Activated naive CD8-positive, alpha-beta T cell treated with anti-CD3 and anti-CD28 coated beads for 36 hours (primary cell): ENCODE measurements at regions not wholly inside any gene's neighbourhood (a gene's known extent, or its start where the extent isn't known, plus 50 kb on each side); places are given as distances from the start of the nearest gene placed in this dataset.

Source experiments
- DNase-seq: peaks from one replicate; pipeline ENCODE4 v3.0.0; 2021
- H3K27ac Mint-ChIP-seq: one replicate; pipeline ENCODE4 v1.8.0; 2022; ENCODE audit warnings: mild to moderate bottlenecking, moderate library complexity, mixed read lengths
- H3K27me3 Mint-ChIP-seq: one replicate; pipeline ENCODE4 v1.8.0; 2022; ENCODE audit warnings: mild to moderate bottlenecking, mixed read lengths
- H3K36me3 Mint-ChIP-seq: one replicate; pipeline ENCODE4 v1.8.0; 2021; ENCODE audit warnings: mild to moderate bottlenecking, mixed read lengths
- H3K4me1 Mint-ChIP-seq: one replicate; pipeline ENCODE4 v1.8.0; 2021; ENCODE audit warnings: mixed read lengths
- H3K4me3 Mint-ChIP-seq: one replicate; pipeline ENCODE4 v1.8.0; 2022; ENCODE audit warnings: mild to moderate bottlenecking, moderate library complexity, mixed read lengths
- H3K9me3 Mint-ChIP-seq: one replicate; pipeline ENCODE4 v1.8.0; 2022; ENCODE audit warnings: mixed read lengths

DNA sequence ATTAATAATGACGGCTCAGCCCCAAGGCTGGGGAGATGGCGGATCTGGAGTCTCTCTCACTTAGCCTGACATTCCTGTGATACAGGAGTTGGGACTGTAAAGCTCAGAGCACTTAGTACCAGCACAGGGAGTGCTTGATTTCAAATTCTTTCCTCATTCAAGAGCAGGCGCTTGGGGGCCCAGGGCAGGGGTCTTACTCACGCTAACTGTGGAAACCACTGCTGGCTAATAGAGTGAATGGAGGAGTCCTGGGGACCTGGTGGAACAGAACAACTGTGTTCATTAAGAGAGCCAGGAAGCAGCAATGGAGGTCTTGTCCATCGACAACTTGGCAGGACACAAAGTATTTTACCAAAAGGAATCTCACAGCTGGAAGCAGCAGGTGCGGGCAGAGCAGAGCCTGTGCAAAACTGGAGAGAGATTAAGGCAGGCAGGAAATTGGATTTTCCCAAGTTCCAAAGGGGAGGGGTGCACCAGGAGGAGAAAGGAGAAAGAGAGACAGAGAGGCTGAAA lies 358.9 kb downstream of the TNS1 start:
- Mint-ChIP-seq H3K4me3 (no peak overlapping the region), H3K27me3 (no peaks in the 10 kb centered on the region), H3K27ac (no peak overlapping the region), H3K9me3 (no peaks in the 10 kb centered on the region), H3K4me1 (no peaks in the 10 kb centered on the region), H3K36me3 (no peaks in the 10 kb centered on the region)
- no peak for DNase-seq

DNA sequence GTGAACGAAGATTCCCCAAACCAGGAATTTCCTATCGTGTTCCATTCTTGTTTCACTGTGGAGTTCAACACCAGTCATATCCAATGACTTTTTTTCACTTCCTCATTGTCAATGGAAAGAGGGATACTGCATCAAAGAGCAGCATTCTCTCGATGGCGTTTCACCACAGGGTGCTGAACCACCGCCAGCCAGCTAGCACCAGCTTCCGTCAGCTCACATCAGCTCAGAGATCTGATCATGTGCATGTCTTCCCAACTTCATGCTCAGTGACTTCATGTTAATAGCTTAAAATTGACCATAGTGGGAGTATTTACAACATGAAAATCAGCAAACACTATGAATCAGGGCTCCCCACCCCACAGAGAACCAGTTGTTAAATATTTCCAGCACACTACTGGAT lies 359.9 kb downstream of the TNS1 start:
- H3K4me3 Mint-ChIP-seq, result no peak overlapping the region
- H3K27ac Mint-ChIP-seq, result no peak overlapping the region

DNA sequence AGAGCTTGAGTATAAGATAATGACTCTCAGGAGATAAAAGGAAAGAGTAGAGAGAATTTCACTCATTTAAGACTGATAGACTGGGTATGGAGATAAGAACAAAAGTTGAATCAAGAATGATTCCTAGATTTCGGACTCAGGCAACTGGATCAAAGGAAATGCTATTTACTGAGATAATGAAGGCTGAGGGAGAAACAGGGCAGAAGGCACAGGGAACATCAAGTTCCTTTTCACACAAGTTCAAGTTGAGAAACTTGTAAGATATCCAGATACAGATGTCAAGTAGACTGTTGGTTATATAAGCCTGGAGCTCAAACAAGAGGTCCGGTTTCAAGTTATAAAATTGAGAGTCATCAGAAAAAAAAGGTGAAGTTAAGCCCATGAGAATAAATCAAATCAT lies 360.8 kb downstream of the TNS1 start:
- no peak for DNase-seq
- no peak overlapping the region for H3K4me3 Mint-ChIP-seq
- H3K27ac Mint-ChIP-seq, result no peak overlapping the region
- no peaks in the 10 kb centered on the region for H3K36me3 Mint-ChIP-seq
- no peaks in the 10 kb centered on the region for H3K4me1 Mint-ChIP-seq
- H3K27me3 Mint-ChIP-seq, result no peaks in the 10 kb centered on the region
- H3K9me3 Mint-ChIP-seq, result no peaks in the 10 kb centered on the region

More for the DNA sequence above, 359.9 kb downstream of the TNS1 start:
- H3K27me3 Mint-ChIP-seq, result no peaks in the 10 kb centered on the region
- DNase-seq, result no peak
- no peaks in the 10 kb centered on the region for H3K36me3 Mint-ChIP-seq
- no peaks in the 10 kb centered on the region for H3K4me1 Mint-ChIP-seq
- no peaks in the 10 kb centered on the region for H3K9me3 Mint-ChIP-seq

DNA sequence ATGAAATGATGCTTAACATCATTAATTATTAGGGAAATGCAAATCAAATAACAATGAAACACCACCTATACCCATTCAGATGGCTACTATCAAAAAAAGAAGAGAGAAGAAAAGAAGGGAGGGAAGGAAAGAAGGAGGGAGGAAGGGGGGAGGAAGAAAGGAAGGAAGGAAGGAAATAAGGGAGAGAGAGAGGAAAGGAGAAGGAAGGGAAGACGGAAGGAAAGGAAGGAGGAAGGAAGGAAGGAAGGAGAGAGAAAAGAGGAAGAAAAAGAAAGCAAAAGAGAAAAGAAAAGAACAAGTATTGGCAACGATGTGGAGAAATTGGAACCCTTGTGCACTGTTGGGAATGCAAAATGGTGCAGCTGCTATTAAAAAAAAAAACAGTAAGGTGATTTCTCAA lies 363.3 kb downstream of the TNS1 start:
- no peak for DNase-seq
- no peak overlapping the region for H3K27ac Mint-ChIP-seq
- no peaks in the 10 kb centered on the region for H3K9me3 Mint-ChIP-seq
- no peak overlapping the region for H3K4me3 Mint-ChIP-seq
- H3K36me3 Mint-ChIP-seq, result no peaks in the 10 kb centered on the region
- no peaks in the 10 kb centered on the region for H3K27me3 Mint-ChIP-seq
- no peaks in the 10 kb centered on the region for H3K4me1 Mint-ChIP-seq

DNA sequence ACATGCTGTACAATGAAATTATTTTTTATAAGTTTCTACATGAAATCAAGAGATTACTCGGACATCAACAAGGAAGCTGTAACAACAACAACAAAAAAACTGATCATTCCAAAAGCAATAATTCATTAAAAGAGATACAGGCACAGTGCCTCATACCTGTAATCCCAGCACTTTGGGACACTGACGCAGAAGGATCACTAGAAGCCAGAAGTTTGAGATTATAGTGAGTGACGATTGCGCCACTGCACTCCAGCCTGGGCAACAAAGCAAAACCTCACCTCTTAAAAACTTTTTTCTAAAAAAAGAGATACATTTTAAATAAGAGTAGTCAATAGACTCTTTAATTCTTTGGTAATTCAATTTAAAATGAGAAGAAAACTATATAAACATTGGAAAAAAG lies 364.3 kb downstream of the TNS1 start:
- no peak for DNase-seq
- Mint-ChIP-seq H3K4me1 (no peaks in the 10 kb centered on the region), H3K36me3 (no peaks in the 10 kb centered on the region), H3K27me3 (no peaks in the 10 kb centered on the region), H3K4me3 (no peak overlapping the region), H3K9me3 (no peaks in the 10 kb centered on the region), H3K27ac (no peak overlapping the region)

DNA sequence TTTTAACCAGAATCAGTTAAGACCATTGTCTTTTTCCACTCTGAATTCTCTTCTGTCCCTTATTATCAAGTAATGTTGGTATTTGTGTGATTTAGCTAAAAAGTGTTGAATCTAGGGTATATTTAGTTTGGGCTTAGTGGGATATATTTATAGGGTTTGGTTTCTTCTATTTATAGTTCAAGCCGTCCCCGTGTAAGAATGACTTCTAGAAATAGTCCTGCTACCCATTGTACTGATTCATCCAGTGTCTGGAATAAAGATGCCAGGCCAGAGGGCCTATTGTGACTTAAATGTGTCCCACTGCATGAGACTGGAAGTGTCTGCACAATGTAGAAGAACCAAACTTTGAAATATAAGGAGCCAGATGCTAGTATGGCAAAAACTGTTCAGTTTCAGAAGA lies 364.8 kb downstream of the TNS1 start:
- H3K4me3 Mint-ChIP-seq, result no peak overlapping the region
- H3K27me3 Mint-ChIP-seq, result no peaks in the 10 kb centered on the region
- no peak for DNase-seq
- H3K9me3 Mint-ChIP-seq, result no peaks in the 10 kb centered on the region
- H3K36me3 Mint-ChIP-seq, result no peaks in the 10 kb centered on the region
- no peaks in the 10 kb centered on the region for H3K4me1 Mint-ChIP-seq
- H3K27ac Mint-ChIP-seq, result no peak overlapping the region

DNA sequence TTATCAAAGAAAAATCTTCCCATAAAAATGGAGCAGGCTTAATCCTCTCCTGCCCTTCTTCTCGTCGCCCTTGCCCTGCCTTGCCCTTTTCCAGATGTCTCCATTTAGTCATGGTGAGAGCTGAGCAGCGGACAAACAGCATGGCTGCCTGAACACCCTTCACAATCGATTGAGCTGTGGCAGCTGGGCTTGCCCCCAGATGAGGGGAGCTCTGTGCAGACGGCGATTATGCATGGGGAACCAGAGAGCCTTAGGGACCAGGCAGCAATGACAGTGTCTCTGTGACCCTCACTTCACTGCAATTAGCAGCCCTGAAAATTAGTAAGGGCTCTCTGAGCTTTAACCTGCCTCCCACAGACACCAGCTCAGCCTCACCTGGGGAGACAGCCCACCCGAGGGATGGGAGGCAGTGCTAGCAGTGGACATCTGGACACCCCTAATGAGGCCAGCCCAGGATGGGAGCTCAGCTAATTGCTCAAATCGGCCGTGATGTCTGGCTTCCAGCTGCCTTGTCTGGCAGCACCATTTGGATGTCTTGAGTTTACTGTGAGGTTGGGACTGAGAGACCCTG lies 365.7 kb downstream of the TNS1 start:
- H3K36me3 Mint-ChIP-seq, result no peaks in the 10 kb centered on the region
- H3K27ac Mint-ChIP-seq, result no peak overlapping the region
- no peaks in the 10 kb centered on the region for H3K4me1 Mint-ChIP-seq
- no peaks in the 10 kb centered on the region for H3K27me3 Mint-ChIP-seq
- H3K9me3 Mint-ChIP-seq, result no peaks in the 10 kb centered on the region
- H3K4me3 Mint-ChIP-seq, result no peak overlapping the region
- no peak for DNase-seq

DNA sequence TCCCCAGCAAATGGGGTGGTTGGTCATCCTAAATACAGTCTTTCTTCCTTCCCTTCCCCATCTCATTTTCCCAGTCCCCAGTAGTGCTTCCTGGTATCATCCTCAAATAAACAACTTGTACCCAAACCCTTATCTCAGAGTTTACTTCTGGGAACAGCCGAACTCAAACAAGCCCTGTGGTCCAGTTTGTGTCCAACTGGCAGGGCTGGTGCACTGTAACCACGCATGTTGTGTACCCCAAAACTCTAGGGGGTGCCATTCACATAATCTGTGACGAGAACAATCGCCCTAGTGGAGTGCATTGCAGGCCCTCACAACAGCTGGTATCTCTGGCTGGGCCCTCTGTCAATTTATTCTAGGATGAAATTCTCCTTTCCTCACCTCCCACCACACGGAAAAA lies 366.2 kb downstream of the TNS1 start:
- Mint-ChIP-seq H3K9me3 (no peaks in the 10 kb centered on the region), H3K4me3 (no peak overlapping the region), H3K27ac (no peak overlapping the region), H3K36me3 (no peaks in the 10 kb centered on the region), H3K4me1 (no peaks in the 10 kb centered on the region), H3K27me3 (no peaks in the 10 kb centered on the region)
- no peak for DNase-seq

DNA sequence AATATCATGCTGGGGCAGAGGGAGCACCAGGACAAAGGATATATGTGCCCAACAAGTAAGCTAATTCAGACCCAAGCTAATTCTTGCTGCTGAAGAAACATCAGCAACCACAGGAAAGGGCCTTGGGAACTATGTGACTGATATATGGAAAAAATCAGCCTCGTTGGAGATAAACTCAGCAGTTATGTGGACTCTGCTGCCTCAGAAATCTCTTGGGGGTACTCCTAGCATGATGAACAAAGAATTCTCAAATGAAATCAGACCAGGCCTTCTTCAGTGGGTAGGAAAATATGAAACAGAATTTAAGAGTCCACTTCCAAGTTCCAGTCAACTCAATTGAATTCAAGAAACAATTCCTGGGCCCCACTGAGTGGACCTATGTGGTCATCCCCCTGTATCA lies 367.9 kb downstream of the TNS1 start:
- Mint-ChIP-seq H3K36me3 (no peaks in the 10 kb centered on the region), H3K4me3 (no peak overlapping the region), H3K27me3 (no peaks in the 10 kb centered on the region), H3K27ac (no peak overlapping the region), H3K4me1 (no peaks in the 10 kb centered on the region), H3K9me3 (no peaks in the 10 kb centered on the region)
- DNase-seq, result no peak

DNA sequence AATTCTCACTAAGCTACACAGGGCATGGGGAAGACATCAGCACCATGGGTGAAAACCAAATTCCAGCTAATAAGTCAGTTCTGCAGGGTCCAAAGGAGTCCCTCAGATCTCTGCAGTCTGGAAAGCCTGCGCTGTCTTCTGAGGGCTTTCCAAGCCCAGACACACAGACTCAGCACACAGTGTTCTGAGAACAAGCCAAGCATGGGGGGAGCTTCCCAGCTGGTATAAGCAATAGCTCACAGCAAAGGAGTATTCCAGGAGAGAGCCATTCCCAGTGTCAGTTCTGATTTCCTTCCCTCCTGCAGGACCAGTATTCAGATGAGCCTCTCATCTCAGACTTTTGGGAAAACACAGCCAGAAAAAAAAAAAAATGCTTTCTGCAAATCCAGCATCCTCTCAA lies 370.8 kb downstream of the TNS1 start:
- Mint-ChIP-seq H3K27me3 (no peaks in the 10 kb centered on the region), H3K27ac (no peak overlapping the region), H3K4me3 (no peak overlapping the region), H3K9me3 (no peaks in the 10 kb centered on the region), H3K36me3 (no peaks in the 10 kb centered on the region), H3K4me1 (no peaks in the 10 kb centered on the region)
- DNase-seq, result no peak

DNA sequence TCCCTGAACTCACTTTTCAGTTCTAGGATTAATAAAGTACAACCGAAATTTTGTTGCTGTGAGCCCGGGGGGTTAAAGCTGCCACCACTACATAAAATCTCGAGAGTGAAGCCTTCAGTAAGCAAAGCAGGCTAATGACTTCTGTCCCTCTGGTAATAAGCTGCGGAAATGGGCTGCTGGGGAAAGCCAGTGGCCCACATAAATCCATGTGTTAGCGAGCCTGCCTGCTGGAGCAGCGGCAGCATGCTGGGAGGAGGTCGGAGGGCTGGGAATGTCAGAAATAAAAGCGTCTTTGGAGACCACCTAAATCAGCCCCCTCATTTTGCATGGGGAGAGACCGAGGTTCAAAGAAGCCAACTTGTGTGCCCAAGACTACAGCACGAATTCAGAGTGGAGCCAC lies 371.7 kb downstream of the TNS1 start:
- H3K27me3 Mint-ChIP-seq, result no peaks in the 10 kb centered on the region
- H3K4me1 Mint-ChIP-seq, result no peaks in the 10 kb centered on the region

DNA sequence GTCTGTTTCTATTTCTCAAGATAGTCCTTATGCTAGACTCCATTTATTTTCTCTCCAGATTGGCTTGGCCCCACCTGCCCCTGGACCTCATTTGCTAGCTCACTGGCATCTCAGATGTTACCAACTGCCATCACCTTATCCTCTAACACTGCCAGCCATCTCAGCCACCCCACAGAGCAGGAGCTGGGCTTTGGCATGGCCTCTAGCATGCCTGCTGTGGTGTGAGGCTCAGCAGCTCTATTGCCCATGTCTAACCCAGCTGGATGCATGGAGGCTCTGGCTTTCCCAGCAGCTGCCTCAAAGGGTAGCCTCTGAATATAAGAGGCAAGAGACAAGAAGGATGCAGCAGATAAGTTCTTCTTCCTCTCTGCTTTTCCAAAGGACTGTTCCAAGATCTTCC lies 373.4 kb downstream of the TNS1 start:
- no peak overlapping the region for H3K4me3 Mint-ChIP-seq
- no peak for DNase-seq
- H3K27me3 Mint-ChIP-seq, result no peaks in the 10 kb centered on the region
- no peaks in the 10 kb centered on the region for H3K4me1 Mint-ChIP-seq
- no peaks in the 10 kb centered on the region for H3K36me3 Mint-ChIP-seq
- H3K9me3 Mint-ChIP-seq, result no peaks in the 10 kb centered on the region
- no peak overlapping the region for H3K27ac Mint-ChIP-seq

More for the DNA sequence above, 371.7 kb downstream of the TNS1 start:
- no peaks in the 10 kb centered on the region for H3K36me3 Mint-ChIP-seq
- no peak overlapping the region for H3K4me3 Mint-ChIP-seq
- DNase-seq, result no peak
- no peak overlapping the region for H3K27ac Mint-ChIP-seq
- H3K9me3 Mint-ChIP-seq, result no peaks in the 10 kb centered on the region

DNA sequence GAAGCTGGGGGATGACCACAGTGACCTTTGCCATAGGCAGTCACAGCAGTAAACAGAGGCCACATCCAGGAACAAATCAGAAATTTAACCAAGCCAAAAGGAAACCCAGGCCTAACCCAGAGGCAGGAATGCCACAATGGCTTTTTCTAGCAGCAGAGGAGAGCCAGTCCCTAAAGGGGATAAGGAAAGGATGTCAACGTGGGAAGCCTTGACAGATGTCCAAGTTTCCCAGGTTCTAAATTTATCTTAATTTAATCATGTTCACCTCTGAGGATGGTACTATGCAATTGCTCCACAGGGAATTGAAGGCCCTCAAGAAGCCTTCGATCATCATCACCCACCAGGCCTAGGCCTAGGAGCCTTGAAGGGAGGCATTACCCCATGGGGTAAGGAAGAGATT lies 374.7 kb downstream of the TNS1 start:
- Mint-ChIP-seq H3K4me3 (no peak overlapping the region), H3K4me1 (no peaks in the 10 kb centered on the region), H3K27me3 (no peaks in the 10 kb centered on the region), H3K9me3 (no peaks in the 10 kb centered on the region), H3K36me3 (no peaks in the 10 kb centered on the region), H3K27ac (no peak overlapping the region)
- no peak for DNase-seq

DNA sequence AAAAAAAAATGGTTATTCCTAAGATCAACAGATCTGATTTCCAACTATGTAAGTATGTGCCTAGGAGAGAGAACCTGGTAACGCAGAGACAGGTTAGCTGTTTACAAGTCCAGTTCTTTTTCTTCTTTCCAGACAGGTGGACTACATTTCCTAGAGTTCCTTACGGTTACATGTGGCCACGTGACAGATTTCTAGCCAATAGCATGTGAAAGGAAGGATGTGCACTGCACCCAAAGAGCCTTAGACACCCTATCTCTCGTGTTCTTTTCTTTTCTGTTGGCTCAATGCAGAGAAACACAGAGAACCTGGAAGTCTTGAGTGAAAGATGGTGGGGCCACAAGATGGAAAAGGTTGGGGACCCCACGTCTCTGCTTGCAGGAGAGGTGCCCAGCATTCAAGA lies 375.9 kb downstream of the TNS1 start:
- no peak for DNase-seq
- no peaks in the 10 kb centered on the region for H3K27me3 Mint-ChIP-seq
- no peaks in the 10 kb centered on the region for H3K4me1 Mint-ChIP-seq
- no peaks in the 10 kb centered on the region for H3K36me3 Mint-ChIP-seq
- no peak overlapping the region for H3K27ac Mint-ChIP-seq
- no peaks in the 10 kb centered on the region for H3K9me3 Mint-ChIP-seq
- H3K4me3 Mint-ChIP-seq, result no peak overlapping the region

DNA sequence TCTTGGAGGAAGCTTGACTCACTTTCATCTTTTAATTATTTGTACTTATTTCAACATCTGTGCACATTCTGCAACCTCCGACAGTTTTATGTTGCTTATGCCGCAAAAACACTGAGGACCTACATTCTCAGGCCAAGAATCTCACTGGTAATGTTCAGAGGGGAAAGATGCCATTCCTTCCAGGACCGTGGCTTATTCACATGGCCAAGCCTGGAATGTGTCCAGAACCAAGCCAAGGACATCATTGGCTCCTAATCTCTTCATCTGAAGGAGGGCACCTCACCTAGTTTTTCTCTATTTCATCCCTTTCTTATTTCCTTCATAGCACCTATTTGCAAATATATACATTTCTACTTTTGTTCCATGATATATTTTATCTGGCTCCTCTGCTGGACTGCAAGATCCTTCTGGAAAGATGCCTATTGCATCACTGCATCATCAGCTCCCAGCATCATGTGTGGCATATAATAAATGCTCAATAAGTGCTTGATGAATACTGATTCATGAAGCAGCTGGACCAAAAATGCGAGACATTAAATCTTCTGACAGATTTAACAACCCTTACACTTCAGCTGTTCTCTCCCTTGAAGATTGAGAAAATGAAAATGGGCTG lies 377.1 kb downstream of the TNS1 start:
- DNase-seq, result no peak
- Mint-ChIP-seq H3K4me1 (no peaks in the 10 kb centered on the region), H3K27me3 (no peaks in the 10 kb centered on the region), H3K36me3 (no peaks in the 10 kb centered on the region), H3K27ac (no peak overlapping the region), H3K9me3 (no peaks in the 10 kb centered on the region), H3K4me3 (no peak overlapping the region)

DNA sequence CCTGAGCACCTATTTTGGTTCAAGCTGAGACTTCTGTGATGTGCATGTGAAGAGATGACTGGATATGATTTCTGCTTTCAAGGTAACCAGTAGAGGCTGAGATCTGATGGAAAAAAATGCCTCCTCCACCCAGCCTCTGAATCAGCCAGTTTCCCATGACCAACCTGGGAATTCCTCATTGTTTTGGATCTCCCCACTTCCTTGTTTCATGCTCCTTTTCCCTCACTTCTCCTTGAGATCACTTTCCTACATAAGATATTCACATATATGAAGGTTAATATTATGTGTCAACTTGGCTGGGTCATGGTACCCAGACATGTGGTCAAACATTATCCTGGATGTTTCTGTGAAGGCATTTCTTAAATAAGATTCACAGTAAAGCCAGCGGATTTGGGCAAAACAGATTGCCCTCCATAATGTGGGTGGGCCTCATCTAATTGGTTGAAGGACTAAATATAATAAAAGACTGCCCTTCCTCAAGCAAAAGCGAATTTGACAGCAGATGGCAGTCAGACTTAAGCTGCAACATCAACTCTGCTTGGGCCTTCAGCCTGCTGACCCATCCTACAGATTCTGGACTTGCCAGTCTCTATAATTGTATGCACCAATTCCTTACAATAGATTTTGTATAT lies 379.4 kb downstream of the TNS1 start:
- Mint-ChIP-seq H3K4me3 (no peak overlapping the region), H3K36me3 (no peaks in the 10 kb centered on the region), H3K9me3 (no peaks in the 10 kb centered on the region), H3K27ac (no peak overlapping the region), H3K27me3 (no peaks in the 10 kb centered on the region), H3K4me1 (no peaks in the 10 kb centered on the region)
- DNase-seq, result no peak
